ENCODE measurements at regions not wholly inside any gene's neighbourhood (a gene's known extent, or its start where the extent isn't known, plus 50 kb on each side); places are given as distances from the start of the nearest gene placed in this dataset.

GRCh38 chr12:111267144-111267543 is 101.8 kb downstream of the PHETA1 start:
- no peak for TF ChIP-seq POLR2A (IDR thresholded peaks at IDR 0.05)
- TF ChIP-seq POLR2AphosphoS5 (IDR thresholded peaks at IDR 0.05), result no peak
- TF ChIP-seq CTCF (IDR thresholded peaks at IDR 0.05), result no peak

All from sigmoid colon (tissue), 4 donors.